Uterus (tissue), 3 donors: ENCODE measurements at regions not wholly inside any gene's neighbourhood (a gene's known extent, or its start where the extent isn't known, plus 50 kb on each side); places are given as distances from the start of the nearest gene placed in this dataset.

Source experiments
- DNase-seq, 2 donors: peaks; one replicate each; pipeline ENCODE4 v3.0.0-alpha.2; 2019 to 2020
- H3K27ac ChIP-seq, 2 donors: fragments of 200-600 bp; sonication (generic); 1 replicate in 1 of 2; 2 replicates in 1 of 2; pipeline ENCODE4 v1.5.1; 2016 to 2018
- H3K27me3 ChIP-seq, 2 donors: fragments of 200-600 bp; sonication (generic); one replicate each; pipeline ENCODE4 v1.5.1; 2018 to 2019; ENCODE audit warnings: control low read depth in 1 of 2
- H3K36me3 ChIP-seq, 2 donors: fragments of 200-600 bp; sonication (generic); one replicate each; pipeline ENCODE4 v1.5.1; 2019; ENCODE audit warnings: control low read depth in 1 of 2
- H3K4me1 ChIP-seq, 2 donors: fragments of 200-600 bp; sonication (generic); one replicate each; pipeline ENCODE4 v1.5.1; 2018 to 2019; ENCODE audit warnings: control low read depth in 1 of 2
- H3K4me3 ChIP-seq, 2 donors: fragments of 200-600 bp; sonication (generic); 1 replicate in 1 of 2; 2 replicates in 1 of 2; pipeline ENCODE4 v1.5.1; 2018 to 2019; ENCODE audit warnings: mild to moderate bottlenecking in 1 of 2
- H3K9me3 ChIP-seq, 2 donors: fragments of 200-600 bp; sonication (generic); one replicate each; pipeline ENCODE4 v1.5.1; 2019; ENCODE audit warnings: control low read depth in 1 of 2
- POLR2A ChIP-seq, 2 donors: fragments of 450-650 bp; IDR thresholded peaks; one replicate each; pipeline ENCODE4 v1.6.1; 2016; ENCODE audit warnings: antibody characterized with exemption in 2 of 2, mild to moderate bottlenecking in 1 of 2, moderate library complexity in 1 of 2
- intact Hi-C: fragments of 100-400 bp; cut with DNase I; formaldehyde crosslinking; loops from one replicate; pipeline ENCODE4 v1.15.1; 2023; ENCODE audit warnings: low total_unique reads
- TF ChIP-seq, protein P1 (sequence below), 4 experiments: fragments of 200-600 bp in 2 of 4; fragments of 450-650 bp in 2 of 4; sonication (generic) in 2 of 4; IDR thresholded peaks; one replicate each; pipeline ENCODE4 v1.5.1; 2016 to 2019; ENCODE audit warnings: antibody characterized with exemption in 4 of 4, mild to moderate bottlenecking in 2 of 4, moderate library complexity in 1 of 4
- donor health status: DM: yes; HTN: yes; CAD: no.

DNA sequence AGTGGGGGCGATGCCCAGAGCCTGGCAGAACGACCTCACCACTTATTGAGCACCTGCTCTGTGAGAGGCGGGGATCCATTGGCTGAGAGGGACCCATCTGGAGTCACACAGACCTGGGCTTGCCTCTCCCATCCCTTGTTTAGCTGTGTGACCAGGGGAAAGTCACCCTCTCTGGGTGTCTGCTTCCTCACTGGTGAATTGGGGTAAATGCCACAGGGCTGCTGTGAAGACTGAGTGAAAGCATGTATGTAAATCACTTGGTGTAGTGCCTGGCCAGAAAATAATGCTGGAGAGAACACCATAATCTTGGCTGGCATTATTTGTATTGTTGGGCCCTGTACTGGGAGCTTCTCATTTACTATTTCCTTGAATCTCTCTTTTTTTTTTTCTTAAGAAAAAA is 83.4 kb upstream of the PRL start:
- DNase-seq = no peak
- Histone ChIP-seq H3K27ac (no peak overlapping the region), H3K4me3 (no peak overlapping the region), H3K27me3 (no peaks in the 10 kb centered on the region), H3K9me3 (no peaks in the 10 kb centered on the region), H3K4me1 (no peaks in the 10 kb centered on the region), H3K36me3 (no peaks in the 10 kb centered on the region)
- TF ChIP-seq POLR2A (IDR thresholded peaks at IDR 0.05) = no peak
- TF ChIP-seq, protein P1, sequence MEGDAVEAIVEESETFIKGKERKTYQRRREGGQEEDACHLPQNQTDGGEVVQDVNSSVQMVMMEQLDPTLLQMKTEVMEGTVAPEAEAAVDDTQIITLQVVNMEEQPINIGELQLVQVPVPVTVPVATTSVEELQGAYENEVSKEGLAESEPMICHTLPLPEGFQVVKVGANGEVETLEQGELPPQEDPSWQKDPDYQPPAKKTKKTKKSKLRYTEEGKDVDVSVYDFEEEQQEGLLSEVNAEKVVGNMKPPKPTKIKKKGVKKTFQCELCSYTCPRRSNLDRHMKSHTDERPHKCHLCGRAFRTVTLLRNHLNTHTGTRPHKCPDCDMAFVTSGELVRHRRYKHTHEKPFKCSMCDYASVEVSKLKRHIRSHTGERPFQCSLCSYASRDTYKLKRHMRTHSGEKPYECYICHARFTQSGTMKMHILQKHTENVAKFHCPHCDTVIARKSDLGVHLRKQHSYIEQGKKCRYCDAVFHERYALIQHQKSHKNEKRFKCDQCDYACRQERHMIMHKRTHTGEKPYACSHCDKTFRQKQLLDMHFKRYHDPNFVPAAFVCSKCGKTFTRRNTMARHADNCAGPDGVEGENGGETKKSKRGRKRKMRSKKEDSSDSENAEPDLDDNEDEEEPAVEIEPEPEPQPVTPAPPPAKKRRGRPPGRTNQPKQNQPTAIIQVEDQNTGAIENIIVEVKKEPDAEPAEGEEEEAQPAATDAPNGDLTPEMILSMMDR (IDR thresholded peaks at IDR 0.05) = no peak
- intact Hi-C loops = no loop called here

DNA sequence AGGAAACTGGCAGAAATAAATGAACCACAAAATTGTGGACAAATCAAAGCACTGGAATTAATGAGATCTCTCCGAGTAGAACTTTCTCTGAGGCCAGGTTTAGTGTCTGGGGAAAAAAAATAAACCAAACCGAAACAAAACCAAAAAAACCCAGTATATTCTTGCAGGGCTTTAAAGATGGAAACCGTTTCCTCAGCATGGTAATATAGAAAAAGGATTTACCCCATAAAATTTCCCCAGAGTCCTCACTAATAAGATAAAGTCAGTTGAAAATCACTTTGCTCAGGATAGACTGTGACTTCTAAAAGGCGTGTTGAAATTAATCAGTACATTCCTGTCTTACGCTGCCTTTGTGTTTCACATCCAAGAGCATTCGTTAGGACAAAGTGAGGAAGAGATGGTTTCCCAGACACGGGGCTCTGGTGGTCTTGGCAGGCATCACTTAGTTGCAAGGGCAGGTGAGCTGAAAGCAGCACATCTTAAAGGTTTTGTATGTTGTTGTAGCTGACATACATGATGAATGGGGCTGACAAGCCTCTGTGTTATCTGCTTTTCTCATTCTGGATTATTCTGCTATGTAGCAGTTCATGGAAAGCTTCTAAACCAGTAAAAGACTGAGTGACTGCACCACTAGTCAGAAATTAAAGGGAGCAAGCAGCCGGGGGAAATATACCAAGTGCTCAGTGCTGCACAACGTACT is 85.2 kb upstream of the PRL start:
- Histone ChIP-seq H3K4me3 (no peak overlapping the region), H3K36me3 (no peaks in the 10 kb centered on the region), H3K4me1 (no peaks in the 10 kb centered on the region), H3K27me3 (no peaks in the 10 kb centered on the region), H3K9me3 (no peaks in the 10 kb centered on the region), H3K27ac (no peak overlapping the region)
- intact Hi-C loops = no loop called here
- TF ChIP-seq, protein P1 (IDR thresholded peaks at IDR 0.05) = no peak
- TF ChIP-seq POLR2A (IDR thresholded peaks at IDR 0.05) = no peak
- no peak for DNase-seq

DNA sequence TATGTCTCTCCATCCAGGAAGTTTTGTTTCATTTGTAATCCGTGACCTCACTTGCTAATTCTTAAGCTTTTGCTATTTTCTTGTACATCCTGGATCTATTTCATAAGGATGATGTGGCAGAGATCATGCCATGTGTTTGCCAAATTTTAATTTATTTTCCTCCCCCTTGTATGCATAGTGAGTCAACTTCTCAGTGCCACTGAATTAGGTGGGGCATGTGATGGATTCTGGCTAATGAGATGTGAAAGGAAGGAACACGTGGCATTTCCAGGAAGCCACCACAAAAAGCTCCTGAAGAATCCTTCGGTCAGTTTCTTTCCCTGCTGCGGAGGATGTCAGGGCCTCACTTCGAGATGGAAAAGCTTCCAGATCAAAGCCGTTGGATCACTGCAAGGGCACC is 86.2 kb upstream of the PRL start:
- intact Hi-C loops = no loop called here
- Histone ChIP-seq H3K4me3 (no peak overlapping the region), H3K9me3 (no peaks in the 10 kb centered on the region), H3K27me3 (no peaks in the 10 kb centered on the region), H3K36me3 (no peaks in the 10 kb centered on the region), H3K4me1 (no peaks in the 10 kb centered on the region), H3K27ac (no peak overlapping the region)
- DNase-seq = no peak
- no peak for TF ChIP-seq POLR2A (IDR thresholded peaks at IDR 0.05)
- TF ChIP-seq, protein P1 (IDR thresholded peaks at IDR 0.05) = no peak

DNA sequence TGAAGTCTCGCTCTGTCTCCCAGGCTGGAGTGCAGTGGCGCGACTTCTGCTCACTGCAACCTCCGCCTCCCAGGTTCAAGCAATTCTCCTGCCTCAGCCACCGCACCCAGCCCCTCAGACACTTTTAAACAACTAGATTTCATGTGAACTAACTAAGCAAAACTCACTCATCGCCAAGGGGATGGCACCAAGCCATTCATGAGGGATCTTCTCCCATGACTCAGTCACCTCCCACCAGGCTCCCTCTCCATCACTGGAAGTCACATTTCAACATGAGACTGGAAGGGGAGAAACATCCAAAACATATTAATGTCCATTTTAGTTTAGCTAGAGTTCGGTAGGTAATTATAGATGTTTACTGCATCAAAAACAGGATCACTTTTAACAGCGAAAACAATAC is 95.9 kb upstream of the PRL start:
- Histone ChIP-seq H3K4me3 (no peak overlapping the region), H3K9me3 (no peaks in the 10 kb centered on the region), H3K36me3 (no peaks in the 10 kb centered on the region), H3K27ac (no peak overlapping the region), H3K4me1 (no peaks in the 10 kb centered on the region), H3K27me3 (no peaks in the 10 kb centered on the region)
- TF ChIP-seq POLR2A (IDR thresholded peaks at IDR 0.05) = no peak
- TF ChIP-seq, protein P1 (IDR thresholded peaks at IDR 0.05) = no peak
- intact Hi-C loops = no loop called here
- no peak for DNase-seq

DNA sequence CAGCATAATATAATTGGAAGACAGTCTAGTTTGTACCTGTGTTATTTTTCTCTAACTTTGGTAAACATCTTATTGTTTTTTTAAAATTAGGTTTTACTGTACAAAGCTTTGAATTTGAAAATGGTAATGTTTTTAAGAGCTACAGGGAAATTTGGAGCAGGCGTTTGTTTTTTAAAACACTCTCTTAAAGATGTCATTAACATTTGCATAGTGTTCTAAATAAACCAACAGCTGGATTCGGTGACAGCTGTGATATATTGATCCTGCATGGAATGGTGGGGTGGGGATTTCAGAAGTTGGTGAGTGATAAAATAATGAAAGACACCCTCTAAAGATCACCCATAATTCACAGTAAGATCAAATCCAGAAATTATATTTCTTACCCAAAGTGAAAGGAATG is 97.9 kb upstream of the PRL start:
- intact Hi-C loops = no loop called here
- Histone ChIP-seq H3K36me3 (no peaks in the 10 kb centered on the region), H3K27ac (no peak overlapping the region), H3K4me3 (no peak overlapping the region), H3K4me1 (no peaks in the 10 kb centered on the region), H3K9me3 (no peaks in the 10 kb centered on the region), H3K27me3 (no peaks in the 10 kb centered on the region)
- TF ChIP-seq POLR2A (IDR thresholded peaks at IDR 0.05) = no peak
- TF ChIP-seq, protein P1 (IDR thresholded peaks at IDR 0.05) = no peak
- DNase-seq = no peak
